ENCODE measurements at regions not wholly inside any gene's neighbourhood (a gene's known extent, or its start where the extent isn't known, plus 50 kb on each side); places are given as distances from the start of the nearest gene placed in this dataset.

DNA sequence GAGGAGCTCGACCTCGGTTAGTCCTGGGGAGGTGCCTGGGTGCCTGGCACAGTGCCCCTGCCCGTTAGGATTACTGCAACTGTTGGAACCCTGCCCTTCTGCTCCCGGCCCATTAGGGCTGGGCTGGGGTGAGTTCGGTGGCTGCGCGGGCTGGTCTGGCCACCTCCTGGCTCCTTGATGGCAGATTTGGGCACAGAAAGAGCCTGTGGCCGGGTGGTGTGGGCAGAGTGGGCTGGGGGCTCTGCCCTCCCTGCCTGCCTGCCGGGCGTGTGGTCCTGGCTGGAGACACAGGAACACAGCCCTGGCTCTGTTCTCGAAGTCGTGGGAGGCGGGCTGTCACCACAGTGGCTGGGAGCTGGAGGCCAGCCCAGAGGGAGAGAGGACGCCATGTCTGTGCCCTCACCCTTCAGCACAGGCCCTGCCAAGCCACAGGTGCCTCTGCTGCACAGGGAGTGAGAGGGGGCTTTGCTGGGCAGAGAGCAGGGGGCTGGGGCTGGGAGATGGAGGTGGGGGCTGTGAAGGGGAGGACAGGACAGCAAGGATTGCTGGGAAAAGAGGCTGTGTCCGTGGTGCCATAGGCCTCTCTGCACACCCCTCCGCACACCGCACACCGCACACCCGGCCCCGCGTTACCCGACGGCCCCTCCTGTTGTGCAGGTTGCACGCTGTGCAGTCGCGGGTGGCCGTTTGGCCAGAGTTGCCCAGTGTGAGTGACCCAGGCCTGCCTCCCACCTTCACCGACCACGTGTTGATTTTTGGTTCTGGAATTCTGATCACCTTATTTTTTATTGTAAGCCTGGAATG, 236.6 kb upstream of the GSE1 start:
- DNase-seq (ENCODE audit: low read depth), result no peak

- DNase-seq (ENCODE audit: low read depth), result no peak
Measured at GRCh38 chr16:85377388-85378144, 235.6 kb upstream of the GSE1 start.

- DNase-seq (ENCODE audit: low read depth), result no peak
Measured at GRCh38 chr16:85378145-85379040, 234.7 kb upstream of the GSE1 start.

DNA sequence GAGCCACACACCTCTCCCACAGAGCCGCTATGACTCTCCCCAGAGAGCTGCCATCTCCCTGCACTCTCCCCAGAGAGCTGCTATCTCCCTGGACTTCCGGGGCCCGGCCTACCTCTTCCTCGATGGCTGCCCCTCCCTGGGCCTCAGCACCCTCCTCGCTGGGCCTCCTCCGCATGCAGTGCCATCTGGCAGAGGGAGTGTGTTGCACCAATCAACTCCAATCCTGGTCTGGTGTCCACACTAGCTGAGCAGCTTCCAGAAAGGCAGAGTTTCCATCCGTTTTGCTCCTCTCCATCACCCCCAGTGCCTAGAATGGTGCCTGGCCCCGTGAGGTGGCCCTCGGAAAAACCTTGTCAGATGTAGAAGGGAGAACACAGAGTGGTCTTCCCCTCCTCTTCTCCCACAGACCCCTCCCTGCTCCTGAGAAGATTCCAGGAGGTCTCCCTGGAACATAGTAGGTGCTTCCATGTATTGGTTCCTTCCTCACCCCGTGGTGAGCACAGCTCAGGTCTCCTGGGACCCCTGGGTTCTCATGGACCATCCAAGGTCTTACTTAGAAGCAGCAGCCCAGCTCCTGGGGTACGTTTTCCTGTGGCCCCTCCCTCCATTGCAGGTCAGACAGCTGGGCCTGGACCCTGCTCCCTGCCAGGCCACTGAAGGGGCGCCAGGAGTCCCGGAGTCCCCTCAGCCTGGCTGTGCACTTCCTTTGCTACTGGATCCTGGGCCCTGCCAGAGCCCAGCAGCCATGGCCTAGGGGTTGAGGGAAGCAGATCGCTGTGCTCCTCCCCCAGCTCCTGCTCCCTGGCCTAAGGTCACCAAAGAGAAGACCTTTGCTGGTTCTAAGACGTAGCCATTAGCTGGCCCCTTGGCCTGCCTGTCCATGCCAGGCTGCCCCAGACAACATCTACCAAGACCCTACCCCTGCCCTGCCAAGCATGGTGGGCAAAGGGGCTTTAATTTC, 233.8 kb upstream of the GSE1 start:
- DNase-seq (ENCODE audit: low read depth), result no peak

DNA sequence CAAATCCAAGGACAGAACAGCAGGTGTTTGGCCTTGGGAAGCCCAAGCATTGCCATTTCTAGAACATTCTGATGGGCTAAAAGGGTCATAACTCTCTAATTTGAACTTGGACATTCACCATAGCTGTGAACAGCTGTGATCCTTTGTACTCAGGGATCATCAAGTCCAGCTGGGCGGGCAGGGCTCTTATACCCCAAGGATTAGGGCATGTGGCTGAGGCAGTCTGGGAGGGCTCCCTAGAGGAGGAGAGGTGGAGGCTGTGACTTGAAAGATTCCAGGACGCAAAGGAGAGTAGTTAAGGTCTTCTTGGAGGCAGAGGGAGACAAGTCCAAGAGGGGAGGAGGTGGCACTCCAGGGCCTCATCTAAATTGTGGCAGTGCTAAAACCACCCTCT, 233.1 kb upstream of the GSE1 start:
- no peak for DNase-seq (ENCODE audit: low read depth)

DNA sequence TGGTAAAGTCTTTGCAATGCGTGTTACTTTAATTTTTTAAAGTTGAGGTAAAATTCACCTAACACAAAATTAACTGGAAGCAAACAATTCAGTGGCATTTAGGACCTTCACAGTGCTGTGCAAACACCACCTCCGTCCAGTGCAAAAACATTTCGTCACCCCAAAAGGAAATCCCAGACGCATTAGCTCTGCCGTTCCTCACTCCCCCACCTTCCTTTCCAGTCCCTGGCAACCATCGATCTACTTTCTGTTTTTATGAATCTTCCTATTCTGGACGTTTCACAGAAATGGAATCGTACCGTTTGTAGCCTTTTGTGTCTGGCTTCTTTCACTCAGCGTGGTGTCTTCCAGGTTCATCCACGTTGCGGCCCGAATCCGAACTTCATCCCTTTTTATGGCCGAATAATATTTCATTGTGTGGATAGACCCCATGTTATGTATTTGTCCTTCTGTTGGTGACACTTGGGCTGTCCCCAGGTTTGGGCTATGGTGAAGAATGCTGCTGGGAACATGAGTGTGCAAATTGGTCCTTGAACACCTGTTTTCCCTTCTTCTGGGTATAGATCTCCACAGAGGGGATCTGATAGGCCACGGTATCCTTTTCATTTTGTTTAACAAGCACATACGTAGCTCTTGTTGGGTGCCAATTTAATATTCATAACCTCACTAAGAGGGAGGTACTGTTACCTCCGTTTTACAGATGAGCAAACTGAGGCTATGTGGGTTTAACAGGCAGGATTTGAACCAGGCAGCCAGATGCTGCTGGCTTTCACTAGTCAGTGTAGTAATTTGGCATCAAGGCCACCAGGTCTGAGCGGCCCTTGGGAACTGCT, 232.0 kb upstream of the GSE1 start:
- no peak for DNase-seq (ENCODE audit: low read depth)

DNA sequence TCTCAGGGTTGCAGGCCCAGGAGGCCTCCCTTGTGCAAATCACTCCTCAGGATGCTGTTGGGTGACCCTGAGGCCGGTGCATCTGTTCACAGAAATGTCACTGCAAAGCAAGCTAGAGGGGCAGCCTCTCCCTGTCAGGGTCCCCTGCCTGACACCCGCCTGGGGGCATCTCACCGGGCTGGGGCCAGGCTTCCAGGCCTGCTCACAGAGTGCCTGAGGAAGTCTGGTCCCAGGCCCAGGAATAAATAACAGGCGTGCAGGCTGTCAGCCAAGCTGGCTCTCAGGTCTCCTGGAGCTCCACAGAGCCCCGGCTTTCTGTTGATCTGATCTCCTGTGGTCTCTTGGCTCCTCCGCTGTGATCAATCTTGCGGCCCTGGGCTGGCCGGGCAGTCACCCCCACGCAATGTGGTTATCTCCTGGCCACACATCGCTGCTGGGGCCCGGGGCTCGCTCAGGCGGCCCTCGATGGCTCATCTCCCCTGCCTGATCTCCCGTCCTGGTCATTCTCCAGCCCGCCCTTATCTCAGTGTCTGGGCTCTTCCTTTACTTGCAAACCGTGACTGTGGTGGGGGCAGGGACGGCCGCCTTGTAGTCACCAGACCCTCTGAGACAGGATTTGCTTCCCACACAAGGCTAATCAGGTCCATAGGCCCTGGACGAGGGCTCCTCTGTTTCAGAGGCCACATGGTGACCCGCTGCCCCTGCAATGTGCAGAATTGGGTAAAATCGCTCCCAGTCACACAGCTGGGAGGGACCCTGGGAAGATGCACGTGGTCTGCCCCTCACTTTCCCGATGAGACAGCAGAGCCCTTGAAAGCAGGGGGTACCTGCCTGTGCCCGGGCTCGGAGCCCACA, 231.2 kb upstream of the GSE1 start:
- DNase-seq (ENCODE audit: low read depth), result no peak

GRCh38 chr16:85382717-85383118, 230.4 kb upstream of the GSE1 start:
- DNase-seq (ENCODE audit: low read depth), result no peak

GRCh38 chr16:85383836-85384832, 229.0 kb upstream of the GSE1 start:
- DNase-seq (ENCODE audit: low read depth), result no peak

GRCh38 chr16:85384833-85385462, 228.2 kb upstream of the GSE1 start:
- DNase-seq (ENCODE audit: low read depth), result no peak

DNA sequence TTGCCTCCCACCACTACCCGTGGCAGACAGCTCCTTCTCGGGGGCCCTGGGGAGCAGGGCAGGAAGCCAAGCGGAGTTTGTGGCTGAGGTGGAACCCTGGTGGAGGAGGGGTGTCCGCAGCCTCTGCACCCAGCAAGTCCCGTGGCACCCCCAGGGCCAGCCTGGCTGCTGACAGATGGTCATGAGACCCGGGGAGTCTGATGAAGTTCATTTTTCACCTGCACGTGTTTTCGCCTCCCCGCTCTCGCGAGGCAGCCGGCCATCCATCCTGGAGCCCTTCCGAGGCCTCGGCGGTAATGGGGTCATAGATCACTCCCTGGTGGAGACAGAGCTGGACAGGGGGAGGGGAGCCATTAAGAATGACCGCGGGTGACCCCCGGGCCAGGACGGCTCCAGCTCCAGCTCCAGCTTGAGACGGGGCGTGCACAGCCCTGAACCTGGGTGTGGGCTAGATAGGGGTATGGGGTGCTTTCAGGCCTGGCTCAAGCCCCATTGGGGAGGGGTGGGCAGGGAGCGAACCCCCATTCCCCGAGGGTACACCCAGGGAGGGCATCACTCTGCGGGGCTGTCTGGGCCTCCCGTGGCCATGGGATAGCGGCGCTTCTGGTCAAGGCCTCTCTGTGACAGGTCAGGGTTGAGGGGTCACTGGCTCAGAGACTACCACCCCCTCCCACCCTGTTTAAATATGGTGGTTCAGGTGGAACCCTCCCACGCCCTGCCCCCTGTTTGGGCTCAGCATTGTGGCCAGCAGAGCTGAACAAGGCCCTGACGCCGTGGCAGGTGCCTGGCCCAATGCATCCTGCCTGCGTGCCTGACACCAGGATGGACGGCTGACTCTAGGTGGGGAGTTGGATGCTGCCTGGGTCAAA, 227.4 kb upstream of the GSE1 start:
- DNase-seq (ENCODE audit: low read depth), result no peak

DNA sequence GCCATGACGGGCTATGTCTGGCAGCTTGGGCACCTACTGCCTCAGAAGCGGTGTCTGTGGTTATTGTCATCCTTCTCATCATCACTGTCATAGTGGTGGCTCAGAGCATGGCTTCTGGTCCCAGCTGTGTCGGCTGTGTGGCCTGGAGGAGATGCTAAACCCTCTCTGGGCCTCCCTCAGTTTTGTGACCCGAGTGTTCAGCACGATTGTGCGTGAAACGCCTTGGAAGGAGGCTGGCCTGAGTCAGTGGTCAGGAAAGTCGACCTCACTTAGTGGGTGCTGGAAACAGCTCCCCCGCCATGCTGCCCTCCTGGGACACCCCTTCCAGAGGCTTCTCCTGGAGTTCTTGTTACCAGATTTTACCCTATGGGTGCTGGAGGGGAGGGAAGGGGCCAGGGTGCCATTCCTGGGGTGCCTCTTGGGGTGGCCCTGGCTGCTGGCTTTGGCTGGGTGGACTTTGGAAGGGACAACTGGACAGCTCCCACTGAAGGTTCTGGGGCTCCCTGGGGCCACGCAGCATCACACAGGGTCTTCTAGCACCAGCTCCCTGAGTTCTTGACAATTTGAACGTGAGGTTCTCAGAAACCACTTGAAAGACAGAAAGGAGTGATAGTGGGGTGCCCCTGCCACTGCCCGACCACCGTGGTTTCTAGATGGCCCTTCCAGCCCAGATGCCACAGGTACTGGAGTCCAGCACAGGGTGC, 226.5 kb upstream of the GSE1 start:
- DNase-seq (ENCODE audit: low read depth), result no peak

- no peak for DNase-seq (ENCODE audit: low read depth)
Measured at GRCh38 chr16:85387171-85387507, 226.0 kb upstream of the GSE1 start.

DNA sequence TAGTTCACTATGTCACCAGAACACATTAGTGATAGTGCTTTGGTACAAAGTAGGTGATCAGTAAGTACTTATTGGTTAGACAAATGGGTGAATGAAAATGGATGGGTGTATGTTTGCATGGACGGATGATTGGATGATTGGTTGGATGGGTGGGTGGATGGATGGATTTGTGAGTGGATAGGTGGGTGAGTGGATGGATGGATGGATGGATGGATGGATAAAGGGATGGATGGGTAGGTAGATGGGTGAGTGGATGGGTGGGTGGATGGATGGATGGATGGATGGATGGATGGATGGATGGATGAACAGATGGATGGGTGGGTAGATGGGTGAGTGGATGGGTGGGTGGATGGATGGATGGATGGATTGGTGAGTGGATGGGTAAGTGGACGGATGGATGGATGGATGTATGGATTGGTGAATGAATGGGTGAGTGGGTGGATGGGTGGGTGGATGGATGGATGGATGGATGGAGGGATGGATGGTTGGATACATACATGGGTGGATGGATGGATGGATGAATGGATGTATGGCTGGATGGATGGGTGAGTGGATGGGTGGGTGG, 225.3 kb upstream of the GSE1 start:
- DNase-seq (ENCODE audit: low read depth), result no peak

DNA sequence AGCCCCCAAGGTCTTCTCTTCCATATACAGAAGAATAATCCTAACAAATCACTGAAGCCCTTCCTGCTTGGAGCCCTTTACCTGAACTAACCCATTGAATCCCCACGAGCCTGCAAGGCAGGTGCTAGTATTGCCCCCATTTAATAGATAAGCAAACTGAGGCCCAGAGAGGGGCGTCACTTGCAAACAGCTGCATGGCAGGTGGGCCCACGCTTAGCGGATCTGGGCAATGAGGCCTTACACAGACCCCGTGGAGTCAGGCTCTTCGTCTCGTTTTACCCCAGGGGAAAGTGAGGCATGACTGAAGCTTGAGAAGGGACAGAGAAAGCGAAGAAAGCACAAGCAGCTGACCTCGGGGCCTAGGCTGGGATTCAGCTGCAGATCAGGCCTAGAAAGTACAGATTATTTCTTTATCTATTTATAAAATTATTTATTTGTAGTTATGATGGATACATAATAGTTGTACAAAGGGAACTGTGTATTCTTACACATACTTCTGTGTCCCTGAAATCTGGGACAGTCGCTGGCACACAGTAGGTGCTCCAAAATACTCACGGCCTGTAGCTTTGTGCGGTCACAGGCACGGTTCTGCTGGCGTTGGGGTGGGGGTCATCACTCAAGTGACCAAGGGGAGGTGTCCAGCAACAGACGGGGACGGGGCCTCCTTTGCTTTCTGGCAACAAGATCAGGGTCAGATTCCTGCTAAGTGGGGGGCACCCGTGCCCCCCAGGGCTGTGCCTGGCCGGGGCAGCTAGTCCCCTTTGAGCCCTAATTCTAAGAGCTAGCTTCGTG, 223.2 kb upstream of the GSE1 start:
- no peak for DNase-seq (ENCODE audit: low read depth)
